SK-N-SH (cell line): ENCODE measurements at regions not wholly inside any gene's neighbourhood (a gene's known extent, or its start where the extent isn't known, plus 50 kb on each side); places are given as distances from the start of the nearest gene placed in this dataset.

ENCODE experiments used
- EP300 ChIP-seq, 2 experiments: IDR thresholded peaks; 2 replicates each; pipeline versions ENCODE4 v1.4.0 to v1.6.1; 2012; ENCODE audit warnings: borderline replicate concordance in 1 of 2, low read depth in 1 of 2, low read length in 1 of 2
- TF ChIP-seq, protein P1 (sequence below): fragments of 200-600 bp; sonication (generic); IDR thresholded peaks from 2 replicates; pipeline ENCODE4 v1.6.1; 2017; ENCODE audit warnings: antibody characterized with exemption, mild to moderate bottlenecking, moderate library complexity

DNA sequence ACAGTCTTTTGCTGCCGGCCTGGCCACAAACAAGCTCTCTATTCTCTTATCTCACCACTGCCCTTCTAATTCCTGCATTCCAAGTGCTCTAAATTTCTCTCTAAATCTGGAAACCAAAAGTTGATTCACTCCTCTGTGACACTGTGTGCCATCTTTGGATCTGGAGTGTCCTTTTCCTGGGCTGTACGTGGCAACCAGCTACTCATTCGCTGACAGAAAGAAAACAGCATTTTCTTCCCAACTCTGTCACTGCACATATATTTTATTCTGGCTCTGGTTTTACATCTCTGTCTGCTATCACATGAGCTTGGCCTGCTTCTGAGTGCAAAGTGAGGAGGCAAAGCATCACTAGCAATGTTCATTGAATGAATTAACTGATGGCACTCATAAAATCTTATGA, 397.2 kb upstream of the MAP3K7 start:
- TF ChIP-seq EP300 (IDR thresholded peaks at IDR 0.05; ENCODE audit: borderline replicate concordance in 1 of 2, low read depth in 1 of 2, low read length in 1 of 2), result no peak
- TF ChIP-seq, protein P1, sequence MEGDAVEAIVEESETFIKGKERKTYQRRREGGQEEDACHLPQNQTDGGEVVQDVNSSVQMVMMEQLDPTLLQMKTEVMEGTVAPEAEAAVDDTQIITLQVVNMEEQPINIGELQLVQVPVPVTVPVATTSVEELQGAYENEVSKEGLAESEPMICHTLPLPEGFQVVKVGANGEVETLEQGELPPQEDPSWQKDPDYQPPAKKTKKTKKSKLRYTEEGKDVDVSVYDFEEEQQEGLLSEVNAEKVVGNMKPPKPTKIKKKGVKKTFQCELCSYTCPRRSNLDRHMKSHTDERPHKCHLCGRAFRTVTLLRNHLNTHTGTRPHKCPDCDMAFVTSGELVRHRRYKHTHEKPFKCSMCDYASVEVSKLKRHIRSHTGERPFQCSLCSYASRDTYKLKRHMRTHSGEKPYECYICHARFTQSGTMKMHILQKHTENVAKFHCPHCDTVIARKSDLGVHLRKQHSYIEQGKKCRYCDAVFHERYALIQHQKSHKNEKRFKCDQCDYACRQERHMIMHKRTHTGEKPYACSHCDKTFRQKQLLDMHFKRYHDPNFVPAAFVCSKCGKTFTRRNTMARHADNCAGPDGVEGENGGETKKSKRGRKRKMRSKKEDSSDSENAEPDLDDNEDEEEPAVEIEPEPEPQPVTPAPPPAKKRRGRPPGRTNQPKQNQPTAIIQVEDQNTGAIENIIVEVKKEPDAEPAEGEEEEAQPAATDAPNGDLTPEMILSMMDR, result no peak
